Pancreas (tissue), 10 donors: ENCODE measurements at regions not wholly inside any gene's neighbourhood (a gene's known extent, or its start where the extent isn't known, plus 50 kb on each side); places are given as distances from the start of the nearest gene placed in this dataset.

Experiments used
- ATAC-seq, 4 donors: fragments of 200-7000 bp; cut with Tn5 transposase; one replicate each; pipeline versions ENCODE4 v1.8.0 to v1.9.1; 2020; ENCODE audit warnings: mild to moderate bottlenecking in 4 of 4, moderate library complexity in 4 of 4
- DNase-seq, 6 donors: peaks; one replicate each; pipeline ENCODE4 v3.0.0-alpha.2; 2020
- FAIRE-seq: peaks from 2 replicates; lab custom pipeline; 2012; peaks lifted over from hg19 to GRCh38; lab: Jason Lieb, UNC
- H3K27ac ChIP-seq, 4 donors: fragments of 200-600 bp; sonication (generic); 1 replicate in 3 of 4; 2 replicates in 1 of 4; pipeline versions ENCODE4 v1.5.0 to v1.8.0; 2020
- H3K27me3 ChIP-seq, 4 donors: fragments of 200-600 bp; one replicate each; pipeline ENCODE4 v1.8.0; 2021
- H3K36me3 ChIP-seq, 3 donors: fragments of 200-600 bp; sonication (generic) in 1 of 3; one replicate each; pipeline versions ENCODE4 v1.5.0 to v1.8.0; 2020 to 2021
- H3K4me1 ChIP-seq, 3 donors: fragments of 200-600 bp; one replicate each; pipeline ENCODE4 v1.8.0; 2021
- H3K4me3 ChIP-seq, 4 donors: fragments of 200-600 bp; sonication (generic) in 2 of 4; one replicate each; pipeline versions ENCODE4 v1.5.0 to v1.8.0; 2020 to 2021
- H3K9me3 ChIP-seq, 4 donors: fragments of 200-600 bp; one replicate each; pipeline ENCODE4 v1.8.0; 2021
- CTCF ChIP-seq, 4 donors: fragments of 200-600 bp; sonication (generic) in 3 of 4; IDR thresholded peaks; one replicate each; pipeline versions ENCODE4 v1.5.0 to v1.8.0; 2021; ENCODE audit warnings: antibody characterized with exemption in 4 of 4
- WGBS, 2 donors: extraction: QIAGEN DNeasy Blood & Tissue Kit; methylation state at CpG; one replicate each; pipeline ENCODE4 v1.1.7; 2013; 5-methylcytosine and 5-hydroxymethylcytosine counted together
- intact Hi-C, 3 donors: fragments of 100-400 bp; cut with DNase I; formaldehyde crosslinking; loops; one replicate each; pipeline versions ENCODE4 v1.11.1 to v1.14.2; 2022
- donor health status: healthy with polysubstance abuse.
- donor health status: DM: no; HTN: no; CAD: no; lungs with moderate emphysema.
- donor health status: DM: no; HTN: no; CAD: no.
- donor health status: control.
- donor health status: control.
- donor health status: Bipolar disorder and iron deficiency.
- donor health status: DM: yes; HTN: yes; CAD: no.
- donor health status: DM: no; HTN: no; CAD: no.
- donor health status: DM: no; HTN: no; CAD: no.
- donor health status: DM: yes; HTN: yes; CAD: no.

- 59 to 62% methylated on average over 1 of the region's 1 CpG for WGBS, 2 donors
- H3K27ac ChIP-seq: no peak overlapping the region
- H3K27me3 ChIP-seq: no peaks in the 10 kb centered on the region
- H3K36me3 ChIP-seq: no peaks in the 10 kb centered on the region
- no peak for DNase-seq
- H3K4me1 ChIP-seq: no peaks in the 10 kb centered on the region
- no peak for ATAC-seq
- H3K9me3 ChIP-seq: no peaks in the 10 kb centered on the region
- FAIRE-seq: no peak
- TF ChIP-seq CTCF (IDR thresholded peaks at IDR 0.05): no peak
- no peak overlapping the region for H3K4me3 ChIP-seq
- intact Hi-C loops: no loop called here
These were observed 61.6 kb upstream of the GYPA start for GRCh38 chr4:144202081-144202480.

GRCh38 chr4:144203155-144203554 lies 62.6 kb upstream of the GYPA start:
- Histone ChIP-seq H3K27ac (no peak overlapping the region), H3K27me3 (no peaks in the 10 kb centered on the region), H3K36me3 (no peaks in the 10 kb centered on the region), H3K9me3 (no peaks in the 10 kb centered on the region), H3K4me1 (no peaks in the 10 kb centered on the region), H3K4me3 (no peak overlapping the region)
- intact Hi-C loops: no loop called here
- 71 to 91% methylated on average over 2 of the region's 2 CpGs for WGBS, 2 donors
- ATAC-seq (no peak), DNase-seq (no peak), FAIRE-seq (no peak)
- TF ChIP-seq CTCF (IDR thresholded peaks at IDR 0.05): no peak

DNA sequence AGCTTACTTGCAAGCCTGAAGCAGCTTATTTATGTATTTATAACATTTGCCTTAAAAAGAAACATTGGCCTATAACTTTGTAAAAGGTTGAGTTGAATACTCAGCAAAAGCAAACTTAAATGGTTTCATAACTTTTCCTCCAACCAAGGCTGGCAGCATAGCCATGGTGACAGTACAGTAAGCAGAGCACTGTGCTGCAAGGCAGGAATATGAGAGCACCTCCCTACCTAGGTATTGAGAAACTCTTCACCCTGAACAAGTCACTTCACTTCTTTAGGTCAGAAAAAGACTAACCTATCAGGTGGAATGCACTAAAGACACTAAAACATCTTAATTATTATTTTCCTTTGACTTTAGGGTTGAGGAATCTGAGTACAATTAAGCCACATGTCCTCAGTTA lies 63.9 kb upstream of the GYPA start:
- Histone ChIP-seq H3K36me3 (no peaks in the 10 kb centered on the region), H3K27ac (no peak overlapping the region), H3K27me3 (no peaks in the 10 kb centered on the region), H3K4me1 (no peaks in the 10 kb centered on the region), H3K9me3 (no peaks in the 10 kb centered on the region), H3K4me3 (no peak overlapping the region)
- intact Hi-C loops: no loop called here
- FAIRE-seq (no peak), ATAC-seq (no peak), DNase-seq (no peak)
- no peak for TF ChIP-seq CTCF (IDR thresholded peaks at IDR 0.05)

- intact Hi-C loops: no loop called here
- Histone ChIP-seq H3K4me1 (no peaks in the 10 kb centered on the region), H3K27me3 (no peaks in the 10 kb centered on the region), H3K4me3 (no peak overlapping the region), H3K27ac (no peak overlapping the region), H3K9me3 (no peaks in the 10 kb centered on the region), H3K36me3 (no peaks in the 10 kb centered on the region)
- no peak for FAIRE-seq
- DNase-seq: no peak
- no peak for TF ChIP-seq CTCF (IDR thresholded peaks at IDR 0.05)
- WGBS, 2 donors: 35 to 39% methylated on average over 1 of the region's 1 CpG
- ATAC-seq: no peak
These were observed 66.2 kb upstream of the GYPA start for GRCh38 chr4:144206711-144207110.

- H3K9me3 ChIP-seq: no peaks in the 10 kb centered on the region
- H3K36me3 ChIP-seq: no peaks in the 10 kb centered on the region
- no peak for TF ChIP-seq CTCF (IDR thresholded peaks at IDR 0.05)
- DNase-seq: no peak
- no peaks in the 10 kb centered on the region for H3K4me1 ChIP-seq
- intact Hi-C loops: no loop called here
- FAIRE-seq: no peak
- ATAC-seq: no peak
- WGBS, 2 donors: 43 to 65% methylated on average over 2 of the region's 2 CpGs
- no peak overlapping the region for H3K4me3 ChIP-seq
- no peaks in the 10 kb centered on the region for H3K27me3 ChIP-seq
- H3K27ac ChIP-seq: no peak overlapping the region
These were observed 67.6 kb upstream of the GYPA start for GRCh38 chr4:144208074-144208473.
